ENCODE measurements at regions not wholly inside any gene's neighbourhood (a gene's known extent, or its start where the extent isn't known, plus 50 kb on each side); places are given as distances from the start of the nearest gene placed in this dataset.
A peak's percentile ranks its signal among the peaks of the same experiment; 100 is the strongest.
"Not testable (repeated sequence)": the region's sequence is repeated elsewhere in the genome, so short reads cannot be mapped to it uniquely, and the experiment has no call there.

DNA sequence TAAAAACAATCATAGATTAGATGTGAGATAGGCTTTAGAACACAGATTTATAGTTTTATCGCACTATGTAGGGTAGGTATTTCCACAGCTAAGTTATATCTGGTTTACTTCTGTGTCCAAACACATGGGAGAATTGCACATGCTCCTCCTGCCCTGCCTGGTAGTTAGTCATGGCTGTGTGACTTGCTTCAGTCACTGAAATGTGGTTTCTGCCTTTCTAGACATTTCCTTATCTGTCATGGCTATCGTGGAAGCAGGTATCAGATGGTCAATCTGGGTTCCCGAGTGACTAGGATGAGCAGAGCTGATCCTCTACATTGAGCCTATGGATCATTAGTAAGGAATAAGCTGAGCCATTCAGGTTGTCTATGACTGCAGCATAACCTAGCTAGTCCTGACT, 117.8 kb upstream of the GMDS start:
- DNase-seq = no peak

DNA sequence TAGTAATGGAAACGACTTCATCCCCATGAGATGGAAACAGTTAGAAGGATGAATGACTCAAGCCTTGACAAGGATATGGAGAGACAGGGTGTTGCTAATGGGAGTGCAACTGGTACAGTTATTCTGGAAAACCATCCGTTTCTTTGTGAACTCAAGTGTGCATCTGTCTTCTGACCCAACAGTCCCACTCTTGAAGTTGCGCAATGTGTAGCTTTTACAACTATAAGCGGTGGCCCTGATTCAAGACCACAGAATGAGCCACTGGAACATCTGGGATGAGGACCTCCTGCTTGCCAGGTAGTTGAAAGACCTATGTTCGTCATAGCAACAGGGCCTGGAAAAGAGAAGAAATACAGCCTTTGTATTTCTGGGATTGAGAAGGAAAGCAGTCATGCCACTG, 115.8 kb upstream of the GMDS start:
- no peak for DNase-seq

DNA sequence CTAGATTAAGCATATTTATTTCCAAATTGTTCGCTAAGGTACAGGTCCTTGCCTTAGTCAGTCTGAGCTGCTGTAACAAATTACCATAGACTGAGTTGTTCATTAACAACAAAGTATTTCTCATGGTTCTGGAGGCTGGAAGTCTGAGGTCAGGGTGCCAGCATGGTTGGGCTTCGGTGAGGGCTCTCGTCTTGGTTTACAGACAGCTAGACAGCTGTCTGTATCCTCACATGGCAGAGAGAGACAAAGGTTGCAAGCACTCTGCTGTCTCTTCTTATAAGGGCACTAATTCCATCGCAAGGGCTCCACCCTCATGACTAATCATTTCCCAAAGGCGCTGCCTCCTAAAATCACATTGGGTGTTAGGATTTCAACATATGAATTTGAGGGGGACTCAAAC, 115.3 kb upstream of the GMDS start:
- no peak for DNase-seq

DNA sequence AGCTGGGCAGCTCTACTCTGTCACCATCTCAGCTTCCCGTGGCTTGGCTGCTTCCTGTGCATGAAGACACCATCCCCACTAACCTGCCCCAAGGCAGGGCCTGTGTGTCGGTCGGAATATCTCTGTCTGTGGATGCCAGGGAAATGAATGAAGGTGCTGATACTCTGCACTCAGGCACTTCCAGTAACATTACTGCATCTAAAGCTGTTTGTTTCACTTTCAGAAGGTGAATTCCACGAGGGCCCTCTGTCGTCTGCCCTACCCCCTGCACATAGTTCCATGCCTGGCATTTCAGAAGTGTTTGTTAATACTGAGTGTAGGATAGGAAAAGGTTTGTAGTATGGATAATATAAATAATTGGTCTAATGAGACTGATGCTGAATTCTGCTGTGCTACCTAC, 114.7 kb upstream of the GMDS start:
- DNase-seq = no peak

DNA sequence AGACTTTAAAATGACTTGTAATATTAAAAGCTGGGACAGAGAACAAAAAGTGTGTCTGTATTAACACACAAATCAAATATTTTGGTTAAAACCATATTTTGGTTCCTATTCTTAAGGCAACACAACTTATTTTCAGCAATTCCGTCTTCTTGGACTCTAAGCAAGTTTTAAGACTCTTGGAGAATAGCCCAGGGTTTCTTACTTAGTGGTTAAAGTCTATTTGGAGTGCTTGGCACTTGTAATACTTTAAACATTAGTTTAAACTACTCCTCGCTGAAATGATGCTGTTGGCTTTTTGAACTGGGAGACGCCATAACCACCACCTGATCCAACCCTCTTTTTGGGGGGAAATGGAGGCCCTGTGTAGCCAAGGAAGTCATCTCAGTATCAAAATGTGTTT, 109.7 kb upstream of the GMDS start:
- DNase-seq = no peak

DNA sequence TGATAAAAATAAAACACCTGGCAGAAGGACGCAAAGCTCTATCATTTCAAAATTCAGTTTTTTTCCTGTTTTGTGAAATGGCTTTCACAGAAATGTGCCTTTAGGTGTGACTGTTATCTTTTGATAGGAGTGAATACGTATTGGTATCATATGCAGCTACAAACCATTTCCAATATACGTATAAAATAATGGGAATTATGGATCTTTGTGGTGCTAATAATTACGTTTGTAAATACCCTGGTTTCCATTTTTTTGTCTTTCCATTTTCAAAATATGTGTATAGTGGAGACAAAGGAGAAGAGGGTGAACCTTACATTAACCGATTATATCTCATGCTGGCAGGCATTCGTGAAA, 108.7 kb upstream of the GMDS start:
- no peak for DNase-seq

DNA sequence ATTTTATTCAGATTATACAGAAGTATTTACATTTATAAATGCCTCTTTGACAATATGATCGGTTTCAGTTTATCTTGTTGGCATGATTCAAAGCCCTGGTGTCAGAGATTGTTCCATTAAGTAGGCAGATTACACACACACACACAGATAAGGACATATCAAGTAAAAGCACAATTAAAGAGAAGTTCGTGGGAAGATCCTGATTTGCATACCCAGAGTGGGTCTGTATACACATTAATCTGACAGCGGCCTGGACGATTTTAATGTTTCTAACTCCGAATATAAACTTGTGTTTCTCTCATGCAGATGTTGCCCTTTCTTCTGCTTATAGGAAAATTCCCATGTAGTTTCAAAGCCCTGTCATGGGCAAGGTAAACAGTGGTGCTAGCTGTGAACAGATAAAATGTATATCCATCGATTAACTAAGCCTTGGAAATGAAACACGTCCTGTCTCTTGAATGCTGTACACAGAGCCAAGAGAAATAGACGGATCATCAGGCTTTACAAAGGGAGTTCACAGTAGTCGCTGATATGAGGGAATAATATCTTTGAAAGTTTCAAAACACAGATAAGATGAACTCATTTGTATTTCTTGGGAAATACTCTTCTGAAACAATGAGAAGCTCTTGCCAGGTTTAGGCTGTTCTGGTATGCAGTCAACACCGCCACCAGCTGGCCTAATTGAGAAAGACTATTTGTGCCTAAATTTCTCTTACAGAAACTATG, 108.2 kb upstream of the GMDS start:
- DNase-seq = peak; percentile 56

DNA sequence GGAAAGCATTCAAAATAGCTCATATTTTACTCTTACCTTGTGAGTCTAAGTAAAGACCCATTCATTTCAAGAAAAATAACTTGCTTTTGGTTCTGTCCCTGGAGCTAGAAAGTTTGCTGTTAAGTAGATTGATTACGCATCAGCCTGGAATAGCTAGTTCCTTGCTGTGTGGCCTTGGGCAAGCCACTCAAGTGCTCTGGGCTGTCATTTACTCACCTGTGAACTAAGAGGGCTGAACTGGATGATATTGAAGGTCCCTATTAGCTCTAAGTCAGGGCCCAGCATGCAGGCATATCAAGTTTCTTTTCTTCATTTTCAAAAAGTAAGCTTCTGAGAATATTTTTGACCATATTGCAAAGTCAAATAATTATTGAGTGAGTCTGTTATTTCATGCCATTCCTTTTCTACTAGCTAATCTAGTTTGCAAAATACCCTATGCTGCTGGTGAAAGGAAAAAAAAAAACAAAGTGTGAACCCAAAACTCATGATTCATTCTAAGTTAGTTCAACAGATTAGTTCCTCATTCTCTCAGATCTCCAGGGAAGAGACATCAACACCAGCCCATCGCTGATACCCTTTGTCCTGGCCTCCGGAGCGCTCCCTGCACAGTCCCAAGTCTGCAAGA, 106.5 kb upstream of the GMDS start:
- no peak for DNase-seq

DNA sequence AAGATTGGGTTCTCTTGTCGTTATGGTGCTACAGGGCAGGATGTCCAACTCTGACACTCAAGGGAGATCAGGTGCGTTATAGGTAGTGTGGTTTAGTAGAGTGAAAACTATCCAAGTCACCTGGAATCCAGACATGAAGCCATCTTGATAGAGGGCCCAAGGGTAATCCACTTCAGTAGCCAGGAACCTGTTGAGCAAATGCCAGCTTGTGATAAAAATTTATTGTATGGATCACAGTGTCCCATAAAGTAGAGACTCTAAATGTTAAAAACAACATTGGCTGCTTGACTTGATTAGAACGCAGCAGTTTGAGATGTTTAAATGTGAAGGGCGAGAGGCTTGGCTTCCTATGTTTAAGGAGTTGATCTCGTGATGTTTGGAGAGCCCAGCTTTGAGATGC, 105.7 kb upstream of the GMDS start:
- no peak for DNase-seq

DNA sequence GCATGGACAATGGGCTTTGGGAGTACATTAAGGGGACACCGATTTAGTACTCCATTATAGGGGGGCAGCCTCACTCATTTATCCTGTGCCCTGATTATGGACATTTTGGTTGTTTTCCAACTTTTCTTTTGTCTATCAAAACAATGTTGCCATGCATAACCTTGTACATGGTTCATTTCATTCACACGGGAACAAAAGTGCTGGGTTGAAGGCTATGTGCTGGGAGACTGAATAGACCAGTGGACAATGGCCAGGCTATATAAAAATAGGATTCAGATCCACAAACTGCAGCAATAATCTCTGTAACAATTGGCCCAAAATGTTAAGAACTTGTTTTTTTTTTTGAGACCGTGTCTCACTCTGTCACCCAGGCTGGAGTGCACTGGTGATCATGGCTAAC, 100.7 kb upstream of the GMDS start:
- DNase-seq = no peak

DNA sequence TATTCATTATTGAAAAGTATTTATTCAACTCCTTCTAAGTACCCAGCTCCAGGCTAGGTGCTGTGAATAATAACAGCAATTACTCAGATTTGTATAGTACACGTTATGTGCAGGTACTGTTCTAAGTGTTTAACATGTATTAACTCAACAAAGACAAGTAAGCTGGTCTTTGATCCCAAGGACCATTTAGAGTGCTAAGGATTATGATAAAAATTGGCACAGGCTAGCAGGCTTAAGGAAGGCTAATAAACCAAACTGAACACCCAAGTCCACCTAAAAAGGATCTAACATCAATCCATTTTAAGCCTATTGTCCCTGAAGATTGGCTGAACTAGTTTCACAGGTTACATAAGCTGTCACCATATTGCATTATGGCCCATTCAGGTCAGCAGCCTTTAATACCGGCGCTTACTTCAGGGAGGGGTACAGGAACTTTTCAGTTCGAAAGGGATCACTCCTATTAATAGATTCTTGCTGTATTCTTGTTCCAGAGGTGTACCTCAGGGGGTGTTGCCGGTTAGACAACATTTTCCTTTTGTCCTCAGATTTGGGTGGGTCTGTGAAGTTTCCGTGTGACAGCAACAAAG, 99.0 kb upstream of the GMDS start:
- DNase-seq = no peak

DNA sequence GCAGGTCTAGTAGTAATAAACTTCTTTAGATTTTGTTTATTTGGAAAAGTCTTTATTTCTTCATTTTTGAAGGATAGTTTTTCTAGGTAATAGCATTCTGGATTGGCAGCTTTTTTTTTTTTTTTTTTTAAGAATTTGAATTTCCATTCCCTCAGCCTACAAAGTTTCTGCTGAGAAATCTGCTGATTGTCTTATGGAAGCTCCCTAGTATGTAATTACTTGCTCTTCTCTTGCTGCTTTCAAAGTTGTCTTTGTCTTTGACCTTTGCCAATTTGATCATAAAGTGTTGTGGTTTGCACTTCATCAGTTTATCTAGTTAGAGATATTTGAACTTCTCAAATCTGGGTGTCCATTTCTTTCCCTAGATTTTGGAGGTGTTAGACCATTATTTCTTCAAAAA, 82.2 kb upstream of the GMDS start:
- DNase-seq = no peak

DNA sequence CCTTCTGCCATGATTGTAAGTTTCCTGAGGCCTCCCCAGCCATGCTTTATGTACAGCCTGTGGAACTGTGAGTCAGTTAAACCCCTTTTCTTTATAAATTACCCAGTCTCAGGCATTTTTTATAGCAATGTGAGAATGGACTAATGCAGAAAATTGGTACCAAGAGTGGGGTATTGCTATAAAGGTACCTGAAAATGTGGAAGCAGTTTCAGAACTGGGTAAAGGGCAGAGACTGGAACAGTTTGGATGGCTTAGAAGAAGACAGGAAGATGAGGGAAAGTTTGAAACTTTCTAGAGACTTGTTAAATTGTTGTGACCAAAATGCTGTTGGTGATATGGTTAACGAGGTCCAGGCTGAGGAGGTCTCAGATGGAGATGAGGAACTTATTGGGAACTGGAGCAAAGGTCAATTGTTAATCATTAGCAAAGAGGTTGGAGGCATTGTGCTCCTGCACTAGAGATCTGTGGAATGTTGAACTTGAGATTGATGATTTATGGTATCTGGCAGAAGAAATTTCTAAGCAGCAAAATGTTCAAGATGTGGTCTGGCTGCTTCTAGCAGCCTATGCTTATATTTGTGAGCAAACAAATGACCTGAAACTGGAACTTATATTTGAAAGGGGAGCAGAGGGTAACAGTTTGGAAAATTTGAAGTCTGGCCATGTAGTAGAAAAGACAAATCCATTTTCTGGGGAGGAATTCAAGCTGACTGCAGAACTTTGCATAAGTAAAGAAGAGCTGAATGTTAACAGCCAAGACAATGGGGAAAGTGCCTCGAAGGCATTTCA, 79.0 kb upstream of the GMDS start:
- no peak for DNase-seq

DNA sequence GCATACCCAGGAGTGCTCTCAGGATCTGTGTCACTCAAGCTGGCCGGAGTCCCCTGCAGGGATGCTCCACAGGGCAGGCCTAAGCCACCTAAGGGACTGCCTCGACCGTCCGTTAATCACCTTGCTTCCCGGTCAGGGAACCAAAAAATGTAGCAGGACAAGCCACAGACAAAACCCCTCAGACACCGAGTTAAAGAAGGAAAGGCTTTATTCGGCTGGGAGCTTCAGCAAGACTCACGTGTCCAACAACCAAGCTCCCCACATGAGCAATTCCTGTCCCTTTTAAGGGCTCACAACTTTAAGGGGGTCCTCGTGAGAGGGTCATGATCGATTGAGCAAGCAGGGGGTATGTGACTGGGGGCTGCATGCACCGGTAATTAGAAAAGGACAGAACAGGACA, 72.1 kb upstream of the GMDS start:
- DNase-seq = not testable (repeated sequence)

DNA sequence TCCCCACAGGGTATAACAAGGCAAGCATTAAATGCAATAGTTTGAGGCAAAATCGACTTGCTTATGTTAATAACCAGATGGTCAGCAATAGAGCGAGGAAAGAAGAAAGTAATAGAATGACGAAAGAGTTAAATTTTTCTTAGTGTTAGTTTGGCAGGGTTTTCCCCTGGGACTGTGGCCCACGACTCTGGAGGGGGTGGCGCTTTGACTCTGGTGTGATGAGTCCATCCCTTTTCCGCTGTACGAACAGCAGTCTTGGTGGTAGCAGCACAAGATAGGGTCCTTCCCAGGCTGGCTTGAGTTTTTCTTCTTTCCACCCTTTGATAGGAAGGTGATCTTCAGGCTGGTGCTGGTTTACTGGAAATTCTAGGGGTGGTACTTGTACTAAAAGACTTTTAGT, 69.2 kb upstream of the GMDS start:
- no peak for DNase-seq

DNA sequence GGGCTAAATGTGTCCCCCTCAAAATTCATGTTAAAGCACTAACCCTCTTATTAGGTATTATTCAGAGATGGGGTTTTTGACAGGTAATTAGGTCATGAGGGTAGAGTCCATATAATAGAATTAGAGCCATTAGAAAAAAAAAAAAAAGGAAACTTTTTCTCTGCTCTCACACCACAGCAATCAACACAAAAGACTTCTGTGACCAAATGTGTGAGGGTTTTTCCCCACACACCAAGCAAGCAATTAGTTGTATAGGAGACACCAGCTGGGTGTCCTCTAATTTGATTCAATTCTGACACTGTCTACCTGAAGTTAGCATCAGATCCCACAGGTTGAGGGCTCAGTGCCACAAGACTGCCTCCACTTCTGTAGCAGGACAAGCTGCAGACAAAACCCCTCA, 64.6 kb upstream of the GMDS start:
- no peak for DNase-seq

DNA sequence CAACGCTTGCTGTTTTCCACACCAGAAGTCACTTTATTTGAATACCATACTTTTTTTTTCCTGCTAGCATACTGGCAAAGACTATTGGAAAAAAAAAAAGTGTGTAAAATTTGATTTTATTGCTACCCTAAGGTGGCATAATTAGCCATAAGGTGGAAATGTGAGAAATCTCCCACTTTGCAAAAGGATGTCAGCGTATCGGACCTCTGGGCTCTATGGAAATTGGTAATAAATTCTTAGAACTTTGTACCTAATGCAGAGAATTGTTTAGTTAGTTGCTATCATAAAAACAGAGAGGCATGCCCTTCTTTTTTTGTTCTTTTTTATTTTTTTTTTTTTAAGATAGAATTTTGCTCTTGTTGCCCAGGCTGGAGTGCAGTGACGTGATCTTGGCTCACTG, 63.7 kb upstream of the GMDS start:
- no peak for DNase-seq

DNA sequence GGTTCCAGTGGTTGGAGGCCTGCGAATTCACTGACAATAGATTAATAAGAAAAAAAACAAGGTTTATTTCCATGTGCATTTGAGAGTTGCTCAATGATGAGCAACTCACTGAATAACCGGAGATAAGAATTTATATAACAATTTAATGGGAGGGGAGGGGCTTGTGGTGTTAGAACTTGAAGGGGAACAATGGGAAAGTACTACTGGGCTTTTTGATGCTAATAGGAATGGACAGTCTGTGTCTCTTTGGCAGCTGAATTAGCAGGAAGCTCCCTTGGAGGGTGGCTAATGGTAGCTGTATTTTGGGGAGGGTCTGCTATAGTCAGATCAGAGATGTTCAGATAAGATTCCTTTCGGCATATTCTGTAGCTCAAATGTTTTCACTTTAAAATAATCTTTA, 62.4 kb upstream of the GMDS start:
- DNase-seq = no peak

DNA sequence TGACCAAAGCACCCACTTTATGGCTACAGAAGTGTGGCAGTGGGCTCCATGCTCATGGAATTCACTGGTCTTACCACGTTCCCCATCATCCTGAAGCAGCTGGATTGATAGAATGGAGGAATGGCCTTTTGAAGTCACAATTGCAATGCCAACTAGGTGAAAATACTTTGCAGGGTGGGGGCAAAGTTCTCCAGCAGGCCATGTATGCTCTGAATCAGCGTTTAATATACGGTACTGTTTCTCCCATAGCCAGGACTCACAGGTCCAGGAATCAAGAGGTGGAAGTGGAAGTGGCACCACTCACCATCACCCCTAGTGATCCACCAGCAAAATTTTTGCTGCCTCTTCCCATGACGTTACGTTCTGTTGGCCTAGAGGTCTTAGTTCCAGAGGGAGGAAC, 60.5 kb upstream of the GMDS start:
- DNase-seq = no peak

DNA sequence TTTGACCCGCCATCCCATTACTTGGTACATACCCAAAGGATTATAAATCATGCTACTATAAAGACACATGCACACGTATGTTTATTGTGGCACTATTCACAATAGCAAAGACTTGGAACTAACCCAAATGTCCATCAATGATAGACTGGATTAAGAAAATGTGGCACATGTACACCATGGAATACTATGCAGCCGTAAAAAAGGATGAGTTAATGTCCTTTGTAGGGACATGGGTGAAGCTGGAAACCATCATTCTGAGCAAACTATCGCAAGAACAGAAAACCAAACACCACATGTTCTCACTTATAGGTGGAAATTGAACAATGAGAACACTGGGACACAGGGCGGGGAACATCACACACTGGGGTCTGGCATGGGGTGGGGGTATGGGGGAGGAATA, 57.1 kb upstream of the GMDS start:
- not testable (repeated sequence) for DNase-seq

DNA sequence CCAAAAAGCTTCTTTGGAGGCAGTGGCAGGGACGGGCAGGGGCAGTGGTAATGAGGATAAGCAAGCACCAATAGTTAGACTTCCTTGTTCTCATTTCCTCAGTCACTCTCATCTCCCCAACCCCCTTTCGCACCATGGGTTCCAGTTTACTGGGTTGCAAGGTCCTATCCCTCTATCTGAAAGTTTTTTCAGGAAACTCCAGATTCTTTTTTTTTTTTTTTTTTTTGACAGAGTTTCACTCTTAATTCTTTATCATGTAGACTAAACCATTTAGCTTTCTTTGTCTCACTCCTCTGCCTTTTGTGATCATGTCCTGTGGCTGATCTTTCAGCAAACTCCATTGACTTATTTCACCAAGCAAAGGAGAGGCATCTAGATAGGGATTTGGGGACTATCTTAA, 51.4 kb upstream of the GMDS start:
- DNase-seq = no peak

Measured in CD4-positive, alpha-beta T cell treated with Interleukin-17A for 1 hour (primary cell).